SU-DHL-6 (cell line): ENCODE measurements at regions not wholly inside any gene's neighbourhood (a gene's known extent, or its start where the extent isn't known, plus 50 kb on each side); places are given as distances from the start of the nearest gene placed in this dataset.

Experiments
- H2AFZ ChIP-seq: fragments of 200-600 bp; sonication (generic); 2 replicates; pipeline ENCODE4 v1.6.1; 2014; ENCODE audit warnings: low read depth, mild to moderate bottlenecking, moderate library complexity, mixed read lengths, antibody characterized with exemption, low read length; ENCODE audit not compliant: severe bottlenecking
- H3F3A ChIP-seq: fragments of 200-600 bp; shearing (Covaris generic); 2 replicates; pipeline ENCODE4 v1.6.0; 2016; ENCODE audit warnings: antibody characterized with exemption, mild to moderate bottlenecking; ENCODE audit not compliant: insufficient read depth
- H3K27ac ChIP-seq: fragments of 200-600 bp; sonication (generic); 2 replicates; pipeline ENCODE4 v1.5.1; 2016; ENCODE audit warnings: low read depth, mild to moderate bottlenecking, low read length, moderate library complexity, mixed read lengths
- H3K27me3 ChIP-seq: fragments of 200-600 bp; sonication (generic), shearing (Covaris generic); 2 replicates; pipeline ENCODE4 v1.6.0; 2014; ENCODE audit warnings: mild to moderate bottlenecking, low read length
- H3K36me3 ChIP-seq: fragments of 200-600 bp; sonication (generic); 2 replicates; pipeline ENCODE4 v1.6.1; 2014; ENCODE audit warnings: mild to moderate bottlenecking, low read length, mixed read lengths
- H3K4me2 ChIP-seq: fragments of 300-600, 200-600 bp; shearing (Covaris generic), sonication (generic); 2 replicates; pipeline ENCODE4 v1.6.0; 2014; ENCODE audit warnings: low read length, low read depth, mild to moderate bottlenecking; ENCODE audit not compliant: poor library complexity, severe bottlenecking
- H3K4me3 ChIP-seq: fragments of 200-600 bp; sonication (generic); 2 replicates; pipeline ENCODE4 v1.5.1; 2014; ENCODE audit warnings: antibody characterized with exemption, low read length, mild to moderate bottlenecking, mixed read lengths; ENCODE audit not compliant: insufficient read depth, poor library complexity, severe bottlenecking
- H3K79me2 ChIP-seq: fragments of 200-600 bp; sonication (generic); 2 replicates; pipeline ENCODE4 v1.6.1; 2014; ENCODE audit warnings: mild to moderate bottlenecking, low read length, moderate library complexity; ENCODE audit not compliant: insufficient read depth
- H3K9ac ChIP-seq: fragments of 200-600 bp; sonication (generic); 2 replicates; pipeline ENCODE4 v1.7.0; 2014; ENCODE audit warnings: mild to moderate bottlenecking, low read length
- H3K9me2 ChIP-seq: fragments of 200-600 bp; sonication (generic); replicated peaks from 2 replicates; pipeline ENCODE4 v1.6.1; 2014; ENCODE audit warnings: low read length; ENCODE audit not compliant: insufficient read depth
- H3K9me3 ChIP-seq: fragments of 200-600 bp; sonication (generic); 2 replicates; pipeline ENCODE4 v1.6.1; 2014; ENCODE audit warnings: low read length, mixed read lengths; ENCODE audit not compliant: insufficient read depth
- H4K20me1 ChIP-seq: fragments of 200-600 bp; sonication (generic); 2 replicates; pipeline ENCODE4 v1.6.1; 2014; ENCODE audit warnings: low read depth, mild to moderate bottlenecking, antibody characterized with exemption, low read length, moderate library complexity, mixed read lengths
- EZH2phosphoT487 ChIP-seq: fragments of 200-600 bp; sonication (generic), shearing (Covaris generic); conservative IDR thresholded peaks from 2 replicates; pipeline ENCODE4 v1.6.1; 2018; ENCODE audit warnings: mild to moderate bottlenecking, antibody characterized with exemption, low read length, moderate library complexity, mixed read lengths
- TF ChIP-seq, protein P1 (sequence below): fragments of 200-600 bp; sonication (generic); IDR thresholded peaks from one replicate; pipeline ENCODE4 v1.5.1; 2017; ENCODE audit warnings: antibody characterized with exemption, mild to moderate bottlenecking, low read length, moderate library complexity; ENCODE audit not compliant: insufficient read depth, poor library complexity, severe bottlenecking

DNA sequence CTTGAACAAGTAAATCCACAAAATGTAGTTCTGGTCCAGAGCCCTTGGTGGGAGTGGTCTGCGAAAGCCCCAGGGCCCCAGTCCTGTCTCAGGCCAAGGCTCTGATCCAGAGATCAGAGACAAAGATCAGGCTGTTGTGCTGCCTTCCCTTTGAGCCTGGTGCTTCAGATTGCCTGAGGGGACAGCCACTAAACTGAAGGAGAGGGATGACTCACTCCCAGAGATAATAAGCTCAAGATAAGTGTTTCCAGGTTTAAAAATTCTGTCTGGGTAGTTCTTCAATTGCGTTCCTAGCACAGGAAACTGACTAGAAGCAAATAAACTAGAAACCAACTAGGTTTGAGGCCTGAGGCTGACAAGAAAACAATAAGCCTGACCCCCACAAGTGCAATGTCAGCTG, 190.2 kb downstream of the RAMP3 start:
- no peaks in the 10 kb centered on the region for H3K36me3 ChIP-seq
- no peaks in the 10 kb centered on the region for H3K9me2 ChIP-seq
- no peak overlapping the region for H2AFZ ChIP-seq
- no peaks in the 10 kb centered on the region for H3K79me2 ChIP-seq
- H4K20me1 ChIP-seq: no peaks in the 10 kb centered on the region
- no peaks in the 10 kb centered on the region for H3K9me3 ChIP-seq
- no peaks in the 10 kb centered on the region for H3K27me3 ChIP-seq
- no peak overlapping the region for H3K9ac ChIP-seq
- no peak for TF ChIP-seq EZH2phosphoT487
- TF ChIP-seq, protein P1, sequence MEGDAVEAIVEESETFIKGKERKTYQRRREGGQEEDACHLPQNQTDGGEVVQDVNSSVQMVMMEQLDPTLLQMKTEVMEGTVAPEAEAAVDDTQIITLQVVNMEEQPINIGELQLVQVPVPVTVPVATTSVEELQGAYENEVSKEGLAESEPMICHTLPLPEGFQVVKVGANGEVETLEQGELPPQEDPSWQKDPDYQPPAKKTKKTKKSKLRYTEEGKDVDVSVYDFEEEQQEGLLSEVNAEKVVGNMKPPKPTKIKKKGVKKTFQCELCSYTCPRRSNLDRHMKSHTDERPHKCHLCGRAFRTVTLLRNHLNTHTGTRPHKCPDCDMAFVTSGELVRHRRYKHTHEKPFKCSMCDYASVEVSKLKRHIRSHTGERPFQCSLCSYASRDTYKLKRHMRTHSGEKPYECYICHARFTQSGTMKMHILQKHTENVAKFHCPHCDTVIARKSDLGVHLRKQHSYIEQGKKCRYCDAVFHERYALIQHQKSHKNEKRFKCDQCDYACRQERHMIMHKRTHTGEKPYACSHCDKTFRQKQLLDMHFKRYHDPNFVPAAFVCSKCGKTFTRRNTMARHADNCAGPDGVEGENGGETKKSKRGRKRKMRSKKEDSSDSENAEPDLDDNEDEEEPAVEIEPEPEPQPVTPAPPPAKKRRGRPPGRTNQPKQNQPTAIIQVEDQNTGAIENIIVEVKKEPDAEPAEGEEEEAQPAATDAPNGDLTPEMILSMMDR: no peak
- no peaks in the 10 kb centered on the region for H3F3A ChIP-seq
- no peak overlapping the region for H3K4me3 ChIP-seq
- H3K27ac ChIP-seq: no peak overlapping the region
- H3K4me2 ChIP-seq: no peak overlapping the region

DNA sequence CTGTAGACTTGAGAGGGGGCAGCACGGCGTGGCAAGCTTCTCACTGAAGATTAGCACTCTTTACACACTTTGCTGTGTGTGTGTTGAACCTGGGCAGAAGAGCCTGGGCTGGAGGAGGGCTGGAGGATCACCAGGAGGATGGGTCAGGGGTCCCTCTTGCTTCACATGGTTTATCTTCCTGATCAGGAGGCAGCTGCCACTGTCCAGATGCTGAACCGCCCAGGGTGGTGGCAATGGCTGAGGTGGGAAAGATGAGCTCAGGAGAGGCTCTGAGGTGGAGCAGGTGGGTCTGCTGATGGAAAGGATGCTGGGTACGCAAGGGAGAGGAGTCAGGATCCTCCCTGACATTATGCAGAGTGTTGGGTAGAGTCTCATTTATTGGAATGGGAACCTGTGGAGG, 191.5 kb downstream of the RAMP3 start:
- Histone ChIP-seq H3K4me2 (no peak overlapping the region), H3F3A (no peaks in the 10 kb centered on the region), H3K9ac (no peak overlapping the region), H4K20me1 (no peaks in the 10 kb centered on the region), H3K79me2 (no peaks in the 10 kb centered on the region), H3K4me3 (no peak overlapping the region), H2AFZ (no peak overlapping the region), H3K27me3 (no peaks in the 10 kb centered on the region), H3K27ac (no peak overlapping the region), H3K36me3 (no peaks in the 10 kb centered on the region), H3K9me3 (no peaks in the 10 kb centered on the region), H3K9me2 (no peaks in the 10 kb centered on the region)
- TF ChIP-seq, protein P1: no peak
- TF ChIP-seq EZH2phosphoT487: no peak

DNA sequence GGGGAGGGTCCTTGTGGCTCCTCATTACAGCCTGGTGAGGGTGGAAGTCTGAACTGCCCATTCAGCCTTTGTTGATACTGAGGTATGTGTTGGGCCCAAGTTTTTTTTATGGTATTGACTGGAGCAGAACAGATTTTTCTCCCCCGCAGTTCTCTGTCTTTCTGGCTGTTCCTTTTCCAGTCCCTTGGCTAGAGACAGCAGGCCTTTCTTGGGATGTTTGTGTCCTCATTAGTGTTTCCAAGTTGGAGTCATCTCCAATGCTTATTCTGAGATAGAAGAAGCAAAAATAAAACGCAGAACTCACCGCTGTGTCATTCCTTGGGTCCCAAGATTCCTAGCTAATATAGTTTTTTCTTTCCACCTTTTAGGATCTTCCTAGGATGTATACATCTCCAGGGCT, 193.3 kb downstream of the RAMP3 start:
- H3K9me2 ChIP-seq: no peaks in the 10 kb centered on the region
- no peaks in the 10 kb centered on the region for H3F3A ChIP-seq
- H3K36me3 ChIP-seq: no peaks in the 10 kb centered on the region
- no peak overlapping the region for H2AFZ ChIP-seq
- H3K9me3 ChIP-seq: no peaks in the 10 kb centered on the region
- H3K27ac ChIP-seq: no peak overlapping the region
- no peak for TF ChIP-seq EZH2phosphoT487
- TF ChIP-seq, protein P1: no peak
- no peaks in the 10 kb centered on the region for H3K27me3 ChIP-seq
- no peak overlapping the region for H3K9ac ChIP-seq
- no peak overlapping the region for H3K4me3 ChIP-seq
- no peaks in the 10 kb centered on the region for H4K20me1 ChIP-seq
- no peak overlapping the region for H3K4me2 ChIP-seq
- no peaks in the 10 kb centered on the region for H3K79me2 ChIP-seq
